Fibroblast of lung (primary cell): ENCODE measurements at regions not wholly inside any gene's neighbourhood (a gene's known extent, or its start where the extent isn't known, plus 50 kb on each side); places are given as distances from the start of the nearest gene placed in this dataset.

Source experiments
- CTCF ChIP-seq, 2 donors: IDR thresholded peaks in 1 of 2; conservative IDR thresholded peaks in 1 of 2; 1 replicate in 1 of 2; 2 replicates in 1 of 2; pipeline ENCODE4 v1.5.1; 2011 to 2012; ENCODE audit warnings: low read length in 2 of 2, control low read depth in 1 of 2, inconsistent platforms in 1 of 2, low read depth in 1 of 2, mild to moderate bottlenecking in 1 of 2
- EZH2 ChIP-seq: IDR thresholded peaks from 2 replicates; pipeline ENCODE4 v1.5.1; 2012; ENCODE audit warnings: low read length, control low read depth, mild to moderate bottlenecking; ENCODE audit errors: missing control alignments

GRCh38 chr17:12256380-12256995 lies 235.8 kb downstream of the MAP2K4 start:
- TF ChIP-seq CTCF (conservative IDR thresholded peaks at IDR 0.05 in 1 of 2, IDR thresholded peaks at IDR 0.05 in 1 of 2; ENCODE audit: low read depth in 1 of 2, low read length in 2 of 2), result peak; percentile 73 to 78
- no peak for TF ChIP-seq EZH2
